Right lobe of liver (tissue), 6 donors: ENCODE measurements at regions not wholly inside any gene's neighbourhood (a gene's known extent, or its start where the extent isn't known, plus 50 kb on each side); places are given as distances from the start of the nearest gene placed in this dataset.
"Not testable (repeated sequence)": the region's sequence is repeated elsewhere in the genome, so short reads cannot be mapped to it uniquely, and the experiment has no call there.

Source experiments
- ATAC-seq, 4 donors: fragments of 200-7000 bp; cut with Tn5 transposase; one replicate each; pipeline ENCODE4 v1.9.1; 2020; ENCODE audit warnings: mild to moderate bottlenecking in 4 of 4, moderate library complexity in 4 of 4
- DNase-seq, 3 donors: peaks; one replicate each; pipeline ENCODE4 v3.0.0-alpha.2; 2020
- H3K27ac ChIP-seq, 3 donors: fragments of 200-600 bp; one replicate each; pipeline ENCODE4 v1.8.0; 2022
- H3K27me3 ChIP-seq, 2 donors: fragments of 200-600 bp; one replicate each; pipeline ENCODE4 v1.8.0; 2022
- H3K36me3 ChIP-seq, 4 donors: fragments of 200-600 bp; sonication (generic) in 1 of 4; one replicate each; pipeline versions ENCODE4 v1.5.1 to v1.8.0; 2017 to 2022; ENCODE audit warnings: control low read depth in 1 of 4
- H3K4me1 ChIP-seq, 4 donors: fragments of 200-600 bp; sonication (generic) in 1 of 4; one replicate each; pipeline versions ENCODE4 v1.5.1 to v1.8.0; 2017 to 2022; ENCODE audit warnings: control low read depth in 1 of 4
- H3K4me3 ChIP-seq, 3 donors: fragments of 200-600 bp; one replicate each; pipeline ENCODE4 v1.8.0; 2022
- H3K9me3 ChIP-seq, 4 donors: fragments of 200-600 bp; sonication (generic) in 1 of 4; one replicate each; pipeline versions ENCODE4 v1.5.1 to v1.8.0; 2017 to 2022; ENCODE audit warnings: control low read depth in 1 of 4
- POLR2A ChIP-seq: fragments of 450-650 bp; IDR thresholded peaks from one replicate; pipeline ENCODE4 v1.6.1; 2017; ENCODE audit warnings: antibody characterized with exemption, mild to moderate bottlenecking
- WGBS: methylation state at CpG from one replicate; pipeline ENCODE4 v1.1.6; 2018; ENCODE audit warnings: low coverage, low lambda C conversion rate; ENCODE audit not compliant: insufficient coverage; ENCODE audit errors: missing lambda C conversion rate; 5-methylcytosine and 5-hydroxymethylcytosine counted together
- intact Hi-C, 2 donors: fragments of 100-400 bp; cut with DNase I; formaldehyde crosslinking; loops; one replicate each; pipeline versions ENCODE4 v1.11.2 to v1.14.1; 2022
- TF ChIP-seq, protein P1 (sequence below), 4 donors: fragments of 200-600 bp in 3 of 4; fragments of 450-650 bp in 1 of 4; IDR thresholded peaks; one replicate each; pipeline versions ENCODE4 v1.5.1 to v1.8.0; 2016 to 2022; ENCODE audit warnings: antibody characterized with exemption in 4 of 4, mild to moderate bottlenecking in 2 of 4
- donor health status: DM: no; HTN: yes; CAD: no.
- donor health status: DM: no; HTN: no; CAD: no.
- donor health status: DM: no; HTN: no; CAD: no.
- donor health status: DM: no; HTN: yes; CAD: no.
- donor health status: DM: no; HTN: yes; CAD: no.

DNA sequence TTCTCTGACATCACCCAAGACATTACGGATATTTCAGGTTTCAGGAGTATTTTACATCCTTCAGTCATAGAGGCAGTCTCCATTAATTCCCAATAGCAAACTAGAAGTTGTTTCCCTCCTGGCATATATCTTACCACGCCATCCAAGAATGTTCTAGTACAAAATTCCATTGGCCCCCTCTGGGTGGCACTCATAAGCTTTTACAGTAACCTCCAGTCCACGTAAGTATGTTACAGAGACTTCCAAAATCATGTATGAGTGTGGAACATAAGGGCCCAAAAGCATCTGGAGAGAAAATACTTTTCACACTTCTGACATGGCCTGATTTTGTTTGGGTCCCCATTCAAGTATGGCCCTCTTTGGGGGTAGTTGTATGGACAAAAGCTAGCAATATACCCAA is 58.1 kb upstream of the DHRS4 start:
- intact Hi-C loops: no loop called here
- Histone ChIP-seq H3K9me3 (no peaks in the 10 kb centered on the region), H3K4me1 (peaks cover 0 to 5% (median 0%) of the 10 kb centered on the region in 4 donors), H3K27me3 (no peaks in the 10 kb centered on the region), H3K27ac (no peak overlapping the region), H3K36me3 (no peaks in the 10 kb centered on the region), H3K4me3 (no peak overlapping the region)
- DNase-seq (no peak), ATAC-seq (peak; percentile 77 to 94 (median 84))
- WGBS: 52% methylated on average over 3 of the region's 3 CpGs
- TF ChIP-seq POLR2A: no peak
- TF ChIP-seq, protein P1, sequence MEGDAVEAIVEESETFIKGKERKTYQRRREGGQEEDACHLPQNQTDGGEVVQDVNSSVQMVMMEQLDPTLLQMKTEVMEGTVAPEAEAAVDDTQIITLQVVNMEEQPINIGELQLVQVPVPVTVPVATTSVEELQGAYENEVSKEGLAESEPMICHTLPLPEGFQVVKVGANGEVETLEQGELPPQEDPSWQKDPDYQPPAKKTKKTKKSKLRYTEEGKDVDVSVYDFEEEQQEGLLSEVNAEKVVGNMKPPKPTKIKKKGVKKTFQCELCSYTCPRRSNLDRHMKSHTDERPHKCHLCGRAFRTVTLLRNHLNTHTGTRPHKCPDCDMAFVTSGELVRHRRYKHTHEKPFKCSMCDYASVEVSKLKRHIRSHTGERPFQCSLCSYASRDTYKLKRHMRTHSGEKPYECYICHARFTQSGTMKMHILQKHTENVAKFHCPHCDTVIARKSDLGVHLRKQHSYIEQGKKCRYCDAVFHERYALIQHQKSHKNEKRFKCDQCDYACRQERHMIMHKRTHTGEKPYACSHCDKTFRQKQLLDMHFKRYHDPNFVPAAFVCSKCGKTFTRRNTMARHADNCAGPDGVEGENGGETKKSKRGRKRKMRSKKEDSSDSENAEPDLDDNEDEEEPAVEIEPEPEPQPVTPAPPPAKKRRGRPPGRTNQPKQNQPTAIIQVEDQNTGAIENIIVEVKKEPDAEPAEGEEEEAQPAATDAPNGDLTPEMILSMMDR (IDR thresholded peaks at IDR 0.05): peak; percentile 35 to 45 (median 44)

DNA sequence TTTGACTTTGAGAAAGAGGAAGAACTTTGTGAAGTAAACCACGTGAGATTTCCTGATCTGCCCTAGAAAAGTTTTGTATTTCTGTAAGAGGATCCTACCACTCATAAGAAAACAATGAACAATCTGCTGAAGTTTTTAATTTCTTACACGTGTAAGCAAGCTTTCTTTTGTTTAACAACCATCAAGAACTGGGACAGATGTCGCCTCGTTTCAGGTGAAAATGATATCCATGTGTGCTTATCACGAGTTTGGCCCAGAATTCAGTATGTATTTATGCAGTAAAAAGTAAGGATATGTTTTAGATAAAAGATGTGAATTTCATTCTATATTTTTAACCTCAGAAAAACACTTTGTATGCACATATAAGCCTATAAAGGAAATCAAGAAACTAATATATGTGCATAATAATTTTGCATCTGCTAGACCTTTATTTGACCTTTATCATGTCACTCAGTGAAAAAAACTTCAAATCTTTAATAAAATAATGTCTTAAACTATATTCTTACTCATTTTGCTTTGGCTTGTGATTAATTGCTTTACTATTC is 56.9 kb upstream of the DHRS4 start:
- no peak for TF ChIP-seq POLR2A
- TF ChIP-seq, protein P1 (IDR thresholded peaks at IDR 0.05): no peak
- intact Hi-C loops: no loop called here
- 57% methylated on average over 5 of the region's 5 CpGs for WGBS

DNA sequence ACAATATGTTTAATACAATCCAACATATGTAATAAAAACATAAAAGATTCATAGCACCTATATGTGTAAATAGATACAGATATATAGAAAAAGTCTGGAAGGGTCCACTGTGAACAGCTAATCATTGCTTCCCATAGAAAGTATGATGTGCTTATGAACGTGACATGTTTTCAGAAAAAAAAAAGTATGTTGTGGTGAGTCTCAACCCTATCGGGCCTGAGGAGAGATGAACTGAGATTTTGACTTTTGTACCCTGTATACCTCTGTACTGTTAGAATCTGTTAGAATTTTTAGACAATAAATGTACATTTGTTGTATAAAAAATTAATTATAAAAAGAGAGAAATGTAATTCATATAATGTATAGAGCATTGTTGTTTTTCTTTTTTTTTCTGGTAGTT is 56.3 kb upstream of the DHRS4 start:
- ATAC-seq, H3K27ac ChIP-seq, H3K4me3 ChIP-seq, H3K36me3 ChIP-seq, H3K27me3 ChIP-seq, DNase-seq, H3K4me1 ChIP-seq, H3K9me3 ChIP-seq, intact Hi-C loops: not testable (repeated sequence)
- WGBS: 70% methylated on average over 2 of the region's 2 CpGs

More for the DNA sequence above, 56.9 kb upstream of the DHRS4 start:
- Histone ChIP-seq H3K27me3 (no peaks in the 10 kb centered on the region), H3K36me3 (no peaks in the 10 kb centered on the region), H3K4me1 (peaks cover 0 to 5% (median 0%) of the 10 kb centered on the region in 4 donors), H3K27ac (no peak overlapping the region), H3K4me3 (no peak overlapping the region), H3K9me3 (no peaks in the 10 kb centered on the region)
- DNase-seq (no peak), ATAC-seq (no peak)

DNA sequence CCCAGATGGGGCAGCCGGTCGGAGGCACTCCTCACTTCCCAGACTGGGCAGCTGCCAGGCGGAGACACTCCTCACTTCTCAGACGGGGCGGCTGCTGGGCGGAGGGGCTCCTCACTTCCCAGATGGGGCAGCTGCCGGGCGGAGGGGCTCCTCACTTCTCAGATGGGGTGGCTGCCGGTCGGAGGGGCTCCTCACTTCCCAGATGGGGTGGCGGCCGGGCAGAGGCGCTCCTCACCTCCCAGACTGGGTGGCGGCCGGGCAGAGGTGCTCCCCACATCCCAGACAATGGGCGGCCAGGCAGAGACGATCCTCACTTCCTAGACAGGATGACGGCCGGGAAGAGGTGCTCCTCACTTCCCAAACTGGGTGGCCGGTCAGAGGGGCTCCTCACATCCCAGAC is 55.2 kb upstream of the DHRS4 start:
- intact Hi-C loops, H3K36me3 ChIP-seq, DNase-seq: not testable (repeated sequence)

DNA sequence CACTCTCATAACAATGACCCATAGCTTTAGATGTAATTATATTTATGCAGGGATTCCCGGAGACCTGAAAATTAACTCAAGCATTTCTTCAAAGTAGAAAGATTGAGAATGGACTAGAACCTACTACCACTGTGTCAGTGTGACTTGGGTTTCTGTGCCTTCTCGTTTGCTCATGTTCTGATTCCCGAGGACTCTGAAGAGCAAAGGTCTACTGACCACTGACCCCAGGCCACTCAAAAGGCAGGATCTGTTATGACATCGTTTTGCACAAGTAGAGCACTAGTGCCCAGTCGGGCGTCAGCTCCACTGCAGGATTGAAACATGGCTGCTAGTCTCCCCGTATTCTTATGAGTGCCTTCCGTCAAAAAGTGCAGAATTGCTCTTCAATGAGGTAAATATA is 53.8 kb upstream of the DHRS4 start:
- TF ChIP-seq POLR2A: no peak
- TF ChIP-seq, protein P1 (IDR thresholded peaks at IDR 0.05): no peak
- Histone ChIP-seq H3K27me3 (no peaks in the 10 kb centered on the region), H3K4me3 (no peak overlapping the region), H3K9me3 (no peaks in the 10 kb centered on the region), H3K4me1 (peaks cover 0 to 5% (median 0%) of the 10 kb centered on the region in 4 donors), H3K36me3 (no peaks in the 10 kb centered on the region), H3K27ac (no peak overlapping the region)
- no peak for DNase-seq
- peak in 1 of 4 donors; percentile 31 for ATAC-seq
- intact Hi-C loops: no loop called here
- 28% methylated on average over 6 of the region's 8 CpGs for WGBS

More for the DNA sequence above, 55.2 kb upstream of the DHRS4 start:
- WGBS: no CpG with 5 or more reads among the region's 20 CpGs
- H3K4me1 ChIP-seq, H3K27ac ChIP-seq, H3K9me3 ChIP-seq, H3K27me3 ChIP-seq, H3K4me3 ChIP-seq, ATAC-seq: not testable (repeated sequence)

DNA sequence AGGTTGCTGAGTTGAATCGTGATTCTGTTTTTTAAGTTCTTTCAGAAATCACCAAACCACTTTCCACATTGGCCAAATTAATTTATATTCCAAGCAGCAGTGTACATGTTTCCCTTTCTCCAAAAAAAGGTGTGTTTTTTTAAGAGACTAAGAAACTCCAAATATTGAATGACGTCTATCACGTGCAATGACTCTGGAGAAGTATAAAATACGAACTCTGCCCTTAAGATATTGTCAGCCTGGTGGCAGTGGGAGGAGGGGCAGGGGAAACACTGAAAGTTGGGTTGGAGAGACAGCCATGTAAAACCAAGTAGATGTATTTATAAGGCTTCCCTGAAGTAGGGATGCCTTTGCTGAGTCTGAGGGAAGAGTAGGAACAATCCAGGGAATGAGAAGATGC is 50.1 kb upstream of the DHRS4 start:
- DNase-seq: no peak
- H3K4me1 ChIP-seq: no peaks in the 10 kb centered on the region
- H3K27me3 ChIP-seq: no peaks in the 10 kb centered on the region
- intact Hi-C loops: no loop called here
- no peak overlapping the region for H3K27ac ChIP-seq
- no peak for ATAC-seq
- TF ChIP-seq, protein P1 (IDR thresholded peaks at IDR 0.05): no peak
- no peak overlapping the region for H3K4me3 ChIP-seq
- no peaks in the 10 kb centered on the region for H3K36me3 ChIP-seq
- 38% methylated on average over 4 of the region's 4 CpGs for WGBS
- H3K9me3 ChIP-seq: no peaks in the 10 kb centered on the region
